ENCODE measurements at regions not wholly inside any gene's neighbourhood (a gene's known extent, or its start where the extent isn't known, plus 50 kb on each side); places are given as distances from the start of the nearest gene placed in this dataset.

- Histone ChIP-seq H3K27ac (ENCODE audit: insufficient read depth, low read length, poor library complexity, severe bottlenecking) (no peak overlapping the region), H3K4me3 (ENCODE audit: insufficient read depth, low read depth, low read length, poor library complexity, severe bottlenecking) (no peak overlapping the region), H3K27me3 (replicated peaks; ENCODE audit: control insufficient read depth, insufficient read depth, low read length, poor library complexity, severe bottlenecking) (no peaks in the 10 kb centered on the region), H3K4me1 (ENCODE audit: control insufficient read depth, insufficient read depth, low read length, poor library complexity, severe bottlenecking) (no peaks in the 10 kb centered on the region), H3K36me3 (ENCODE audit: control insufficient read depth, insufficient read depth, low read length) (no peaks in the 10 kb centered on the region), H3K9me3 (ENCODE audit: control insufficient read depth, low read length) (no peaks in the 10 kb centered on the region)
- no peak for DNase-seq
Measured at GRCh38 chr13:104014803-104015645, 948.8 kb upstream of the SLC10A2 start.

GRCh38 chr13:104011505-104012241 is 945.5 kb upstream of the SLC10A2 start:
- Histone ChIP-seq H3K4me3 (ENCODE audit: insufficient read depth, low read depth, low read length, poor library complexity, severe bottlenecking) (no peak overlapping the region), H3K9me3 (ENCODE audit: control insufficient read depth, low read length) (no peaks in the 10 kb centered on the region), H3K4me1 (ENCODE audit: control insufficient read depth, insufficient read depth, low read length, poor library complexity, severe bottlenecking) (no peaks in the 10 kb centered on the region), H3K36me3 (ENCODE audit: control insufficient read depth, insufficient read depth, low read length) (no peaks in the 10 kb centered on the region), H3K27ac (ENCODE audit: insufficient read depth, low read length, poor library complexity, severe bottlenecking) (no peak overlapping the region), H3K27me3 (replicated peaks; ENCODE audit: control insufficient read depth, insufficient read depth, low read length, poor library complexity, severe bottlenecking) (no peaks in the 10 kb centered on the region)
- DNase-seq, result no peak

GRCh38 chr13:104008541-104009435 is 942.6 kb upstream of the SLC10A2 start:
- H3K36me3 ChIP-seq (ENCODE audit: control insufficient read depth, insufficient read depth, low read length), result no peaks in the 10 kb centered on the region
- no peaks in the 10 kb centered on the region for H3K4me1 ChIP-seq (ENCODE audit: control insufficient read depth, insufficient read depth, low read length, poor library complexity, severe bottlenecking)
- no peaks in the 10 kb centered on the region for H3K27me3 ChIP-seq (replicated peaks; ENCODE audit: control insufficient read depth, insufficient read depth, low read length, poor library complexity, severe bottlenecking)
- H3K9me3 ChIP-seq (ENCODE audit: control insufficient read depth, low read length), result no peaks in the 10 kb centered on the region
- H3K27ac ChIP-seq (ENCODE audit: insufficient read depth, low read length, poor library complexity, severe bottlenecking), result no peak overlapping the region
- no peak overlapping the region for H3K4me3 ChIP-seq (ENCODE audit: insufficient read depth, low read depth, low read length, poor library complexity, severe bottlenecking)
- DNase-seq, result no peak

- no peak for DNase-seq
- H3K36me3 ChIP-seq (ENCODE audit: control insufficient read depth, insufficient read depth, low read length), result no peaks in the 10 kb centered on the region
- H3K27me3 ChIP-seq (replicated peaks; ENCODE audit: control insufficient read depth, insufficient read depth, low read length, poor library complexity, severe bottlenecking), result no peaks in the 10 kb centered on the region
- H3K9me3 ChIP-seq (ENCODE audit: control insufficient read depth, low read length), result no peaks in the 10 kb centered on the region
- H3K27ac ChIP-seq (ENCODE audit: insufficient read depth, low read length, poor library complexity, severe bottlenecking), result no peak overlapping the region
- no peaks in the 10 kb centered on the region for H3K4me1 ChIP-seq (ENCODE audit: control insufficient read depth, insufficient read depth, low read length, poor library complexity, severe bottlenecking)
- H3K4me3 ChIP-seq (ENCODE audit: insufficient read depth, low read depth, low read length, poor library complexity, severe bottlenecking), result no peak overlapping the region
Measured at GRCh38 chr13:104008075-104008474, 941.9 kb upstream of the SLC10A2 start.

- Histone ChIP-seq H3K4me3 (ENCODE audit: insufficient read depth, low read depth, low read length, poor library complexity, severe bottlenecking) (no peak overlapping the region), H3K27ac (ENCODE audit: insufficient read depth, low read length, poor library complexity, severe bottlenecking) (no peak overlapping the region)
- no peak for DNase-seq
Measured at GRCh38 chr13:104006625-104007075, 940.4 kb upstream of the SLC10A2 start.

GRCh38 chr13:104004572-104004971 is 938.4 kb upstream of the SLC10A2 start:
- no peak for DNase-seq
- no peaks in the 10 kb centered on the region for H3K4me1 ChIP-seq (ENCODE audit: control insufficient read depth, insufficient read depth, low read length, poor library complexity, severe bottlenecking)
- H3K36me3 ChIP-seq (ENCODE audit: control insufficient read depth, insufficient read depth, low read length), result no peaks in the 10 kb centered on the region
- no peaks in the 10 kb centered on the region for H3K27me3 ChIP-seq (replicated peaks; ENCODE audit: control insufficient read depth, insufficient read depth, low read length, poor library complexity, severe bottlenecking)
- no peak overlapping the region for H3K4me3 ChIP-seq (ENCODE audit: insufficient read depth, low read depth, low read length, poor library complexity, severe bottlenecking)
- H3K27ac ChIP-seq (ENCODE audit: insufficient read depth, low read length, poor library complexity, severe bottlenecking), result no peak overlapping the region
- no peaks in the 10 kb centered on the region for H3K9me3 ChIP-seq (ENCODE audit: control insufficient read depth, low read length)

More at GRCh38 chr13:104006625-104007075, 940.4 kb upstream of the SLC10A2 start:
- no peaks in the 10 kb centered on the region for H3K4me1 ChIP-seq (ENCODE audit: control insufficient read depth, insufficient read depth, low read length, poor library complexity, severe bottlenecking)
- H3K27me3 ChIP-seq (replicated peaks; ENCODE audit: control insufficient read depth, insufficient read depth, low read length, poor library complexity, severe bottlenecking), result no peaks in the 10 kb centered on the region
- H3K36me3 ChIP-seq (ENCODE audit: control insufficient read depth, insufficient read depth, low read length), result no peaks in the 10 kb centered on the region
- no peaks in the 10 kb centered on the region for H3K9me3 ChIP-seq (ENCODE audit: control insufficient read depth, low read length)

- H3K4me1 ChIP-seq (ENCODE audit: control insufficient read depth, insufficient read depth, low read length, poor library complexity, severe bottlenecking), result no peaks in the 10 kb centered on the region
- no peak overlapping the region for H3K27ac ChIP-seq (ENCODE audit: insufficient read depth, low read length, poor library complexity, severe bottlenecking)
- no peaks in the 10 kb centered on the region for H3K9me3 ChIP-seq (ENCODE audit: control insufficient read depth, low read length)
- no peaks in the 10 kb centered on the region for H3K36me3 ChIP-seq (ENCODE audit: control insufficient read depth, insufficient read depth, low read length)
- H3K27me3 ChIP-seq (replicated peaks; ENCODE audit: control insufficient read depth, insufficient read depth, low read length, poor library complexity, severe bottlenecking), result no peaks in the 10 kb centered on the region
- H3K4me3 ChIP-seq (ENCODE audit: insufficient read depth, low read depth, low read length, poor library complexity, severe bottlenecking), result no peak overlapping the region
- no peak for DNase-seq
Measured at GRCh38 chr13:104002216-104002615, 936.0 kb upstream of the SLC10A2 start.

- Histone ChIP-seq H3K36me3 (ENCODE audit: control insufficient read depth, insufficient read depth, low read length) (no peaks in the 10 kb centered on the region), H3K4me1 (ENCODE audit: control insufficient read depth, insufficient read depth, low read length, poor library complexity, severe bottlenecking) (no peaks in the 10 kb centered on the region), H3K27me3 (replicated peaks; ENCODE audit: control insufficient read depth, insufficient read depth, low read length, poor library complexity, severe bottlenecking) (no peaks in the 10 kb centered on the region)
Measured at GRCh38 chr13:104001766-104002165, 935.5 kb upstream of the SLC10A2 start.

GRCh38 chr13:103996733-103997132 is 930.5 kb upstream of the SLC10A2 start:
- no peaks in the 10 kb centered on the region for H3K4me1 ChIP-seq (ENCODE audit: control insufficient read depth, insufficient read depth, low read length, poor library complexity, severe bottlenecking)
- H3K9me3 ChIP-seq (ENCODE audit: control insufficient read depth, low read length), result no peaks in the 10 kb centered on the region
- H3K36me3 ChIP-seq (ENCODE audit: control insufficient read depth, insufficient read depth, low read length), result no peaks in the 10 kb centered on the region
- no peak for DNase-seq
- no peak overlapping the region for H3K27ac ChIP-seq (ENCODE audit: insufficient read depth, low read length, poor library complexity, severe bottlenecking)
- H3K4me3 ChIP-seq (ENCODE audit: insufficient read depth, low read depth, low read length, poor library complexity, severe bottlenecking), result no peak overlapping the region
- H3K27me3 ChIP-seq (replicated peaks; ENCODE audit: control insufficient read depth, insufficient read depth, low read length, poor library complexity, severe bottlenecking), result no peaks in the 10 kb centered on the region

More at GRCh38 chr13:104001766-104002165, 935.5 kb upstream of the SLC10A2 start:
- no peak overlapping the region for H3K27ac ChIP-seq (ENCODE audit: insufficient read depth, low read length, poor library complexity, severe bottlenecking)
- DNase-seq, result no peak
- no peaks in the 10 kb centered on the region for H3K9me3 ChIP-seq (ENCODE audit: control insufficient read depth, low read length)
- no peak overlapping the region for H3K4me3 ChIP-seq (ENCODE audit: insufficient read depth, low read depth, low read length, poor library complexity, severe bottlenecking)
